Fibroblast of pulmonary artery (primary cell): ENCODE measurements at regions not wholly inside any gene's neighbourhood (a gene's known extent, or its start where the extent isn't known, plus 50 kb on each side); places are given as distances from the start of the nearest gene placed in this dataset.
"Not testable (repeated sequence)": the region's sequence is repeated elsewhere in the genome, so short reads cannot be mapped to it uniquely, and the experiment has no call there.

Source experiments
- DNase-seq: peaks from one replicate; pipeline ENCODE4 v3.0.0-alpha.2; 2010; ENCODE audit warnings: low read depth
- H3K4me3 ChIP-seq: replicated peaks from 2 replicates; pipeline ENCODE4 v1.5.1; 2011; ENCODE audit warnings: low read depth, mild to moderate bottlenecking, control low read depth, low read length, moderate library complexity
- CTCF ChIP-seq: IDR thresholded peaks from 2 replicates; pipeline ENCODE4 v1.5.1; 2011; ENCODE audit warnings: mild to moderate bottlenecking, control low read depth, low read length, inconsistent platforms; ENCODE audit errors: missing control alignments

GRCh38 chr2:23050388-23050787 lies 334.6 kb upstream of the KLHL29 start:
- H3K4me3 ChIP-seq = no peak overlapping the region
- no peak for TF ChIP-seq CTCF
- DNase-seq = no peak

- DNase-seq = no peak
- no peak overlapping the region for H3K4me3 ChIP-seq
- TF ChIP-seq CTCF = no peak
Observed at GRCh38 chr2:23053601-23054000, 331.4 kb upstream of the KLHL29 start.

GRCh38 chr2:23055251-23055650 lies 329.7 kb upstream of the KLHL29 start:
- H3K4me3 ChIP-seq = no peak overlapping the region
- DNase-seq = no peak
- no peak for TF ChIP-seq CTCF

GRCh38 chr2:23056846-23057245 lies 328.1 kb upstream of the KLHL29 start:
- DNase-seq, H3K4me3 ChIP-seq: not testable (repeated sequence)

- DNase-seq = no peak
- no peak for TF ChIP-seq CTCF
- no peak overlapping the region for H3K4me3 ChIP-seq
Observed at GRCh38 chr2:23058435-23058834, 326.5 kb upstream of the KLHL29 start.

- H3K4me3 ChIP-seq = no peak overlapping the region
- TF ChIP-seq CTCF = no peak
- DNase-seq = no peak
Observed at GRCh38 chr2:23065210-23065609, 319.8 kb upstream of the KLHL29 start.

GRCh38 chr2:23065936-23066335 lies 319.0 kb upstream of the KLHL29 start:
- H3K4me3 ChIP-seq = no peak overlapping the region
- no peak for TF ChIP-seq CTCF
- no peak for DNase-seq

- no peak for DNase-seq
- H3K4me3 ChIP-seq = no peak overlapping the region
- TF ChIP-seq CTCF = no peak
Observed at GRCh38 chr2:23066686-23067085, 318.3 kb upstream of the KLHL29 start.
